IMR-90 (cell line): ENCODE measurements at regions not wholly inside any gene's neighbourhood (a gene's known extent, or its start where the extent isn't known, plus 50 kb on each side); places are given as distances from the start of the nearest gene placed in this dataset.

Source experiments
- ATAC-seq: fragments of 200-7000 bp; cut with Tn5 transposase; 2 replicates; pipeline ENCODE4 v1.9.1; 2020; ENCODE audit warnings: low read depth, mild to moderate bottlenecking, moderate library complexity
- BruUV-seq: library from RNA; stranded (reverse); fragments of 400-500 nt; replicated peaks from 2 replicates; lab custom pipeline; 2021; lab: Mats Ljungman, UMichigan
- CTCF ChIA-PET: fragments of 300-600 bp; formaldehyde crosslinking; extraction: SDS; loops from one replicate; lab custom pipeline; 2021; ENCODE audit warnings: antibody characterized with exemption; lab: Yijun Ruan, JAX
- POLR2A ChIA-PET: fragments of 300-600 bp; sonication (Branson Sonifier 250); formaldehyde crosslinking; loops from one replicate; lab custom pipeline; 2022; ENCODE audit warnings: antibody characterized with exemption; ENCODE audit not compliant: unreplicated experiment; lab: Charles Lee
- DNase-seq: peaks from one replicate; pipeline ENCODE4 v3.0.0; 2013
- H2AFZ ChIP-seq: replicated peaks from 2 replicates; pipeline ENCODE3; 2013; ENCODE audit warnings: low read length, mild to moderate bottlenecking; ENCODE audit not compliant: poor library complexity
- H2AK5ac ChIP-seq: 2 replicates; pipeline ENCODE4 v1.6.1; 2013; ENCODE audit warnings: low read depth, low read length, inconsistent platforms
- H2AK9ac ChIP-seq: replicated peaks from 2 replicates; pipeline ENCODE3; 2013; ENCODE audit warnings: mild to moderate bottlenecking, low read depth, low read length, moderate library complexity; ENCODE audit not compliant: poor library complexity
- H2BK120ac ChIP-seq: 2 replicates; pipeline ENCODE4 v1.6.1; 2013; ENCODE audit warnings: low read depth, low read length, inconsistent platforms
- H2BK15ac ChIP-seq: 3 replicates; pipeline ENCODE4 v1.6.1; 2013; ENCODE audit warnings: low read depth, low read length, inconsistent platforms
- H2BK20ac ChIP-seq: 2 replicates; pipeline ENCODE4 v1.6.1; 2013; ENCODE audit warnings: low read depth, mild to moderate bottlenecking, inconsistent platforms, low read length, moderate library complexity
- H2BK5ac ChIP-seq: 2 replicates; pipeline ENCODE4 v1.6.1; 2013; ENCODE audit warnings: mild to moderate bottlenecking, low read depth, low read length, inconsistent platforms; ENCODE audit not compliant: poor library complexity, severe bottlenecking
- H3K14ac ChIP-seq: replicated peaks from 2 replicates; pipeline ENCODE4 v1.6.1; 2013; ENCODE audit warnings: low read depth, low read length, inconsistent platforms
- H3K18ac ChIP-seq: 2 replicates; pipeline ENCODE4 v1.6.1; 2013; ENCODE audit warnings: low read depth, low read length, control low read depth
- H3K23ac ChIP-seq: 2 replicates; pipeline ENCODE4 v1.6.1; 2013; ENCODE audit warnings: low read depth, low read length, inconsistent platforms
- H3K27ac ChIP-seq: 2 replicates; pipeline ENCODE4 v1.5.1; 2013; ENCODE audit warnings: mild to moderate bottlenecking, control low read depth, low read length; ENCODE audit not compliant: insufficient read depth
- H3K27me3 ChIP-seq: 2 replicates; pipeline ENCODE4 v1.6.1; 2013; ENCODE audit warnings: low read length; ENCODE audit not compliant: control insufficient read depth, insufficient read depth
- H3K36me3 ChIP-seq: 2 replicates; pipeline ENCODE4 v1.6.1; 2013; ENCODE audit warnings: low read length, mixed read lengths; ENCODE audit not compliant: control insufficient read depth, insufficient read depth
- H3K4ac ChIP-seq: 2 replicates; pipeline ENCODE4 v1.6.1; 2013; ENCODE audit warnings: low read depth, low read length, inconsistent platforms
- H3K4me1 ChIP-seq: 2 replicates; pipeline ENCODE4 v1.6.1; 2013; ENCODE audit warnings: low read length, mixed read lengths; ENCODE audit not compliant: control insufficient read depth, insufficient read depth
- H3K4me2 ChIP-seq: 2 replicates; pipeline ENCODE4 v1.6.1; 2013; ENCODE audit warnings: low read depth, mild to moderate bottlenecking, control low read depth, low read length, moderate library complexity
- H3K4me3 ChIP-seq: 2 replicates; pipeline ENCODE4 v1.5.1; 2013; ENCODE audit warnings: low read depth, mild to moderate bottlenecking, control low read depth, low read length, moderate library complexity; ENCODE audit not compliant: insufficient read depth
- H3K56ac ChIP-seq: 2 replicates; pipeline ENCODE4 v1.6.1; 2013; ENCODE audit warnings: low read length, inconsistent platforms; ENCODE audit not compliant: insufficient read depth; ENCODE audit errors: extremely low read depth
- H3K79me1 ChIP-seq, 2 experiments: 2 replicates each; pipeline ENCODE4 v1.6.1; 2013; ENCODE audit warnings: low read length in 2 of 2, inconsistent platforms in 1 of 2, low read depth in 1 of 2
- H3K9ac ChIP-seq: 2 replicates; pipeline ENCODE4 v1.6.1; 2013; ENCODE audit warnings: low read depth, low read length, control low read depth
- H3K9me1 ChIP-seq: 2 replicates; pipeline ENCODE4 v1.6.1; 2013; ENCODE audit warnings: low read length, inconsistent platforms; ENCODE audit not compliant: insufficient read depth
- H3K9me3 ChIP-seq: 2 replicates; pipeline ENCODE4 v1.6.1; 2013; ENCODE audit warnings: low read length; ENCODE audit not compliant: control insufficient read depth, insufficient read depth
- H4K20me1 ChIP-seq: 2 replicates; pipeline ENCODE4 v1.6.1; 2013; ENCODE audit warnings: low read length, inconsistent platforms; ENCODE audit not compliant: insufficient read depth
- H4K5ac ChIP-seq: 2 replicates; pipeline ENCODE4 v1.6.1; 2013; ENCODE audit warnings: mild to moderate bottlenecking, low read depth, low read length, control low read depth
- H4K8ac ChIP-seq, 2 experiments: 2 replicates each; pipeline ENCODE4 v1.6.1; 2013; ENCODE audit warnings: low read depth in 2 of 2, low read length in 2 of 2, control low read depth in 1 of 2, inconsistent platforms in 1 of 2
- H4K91ac ChIP-seq: 2 replicates; pipeline ENCODE4 v1.6.1; 2013; ENCODE audit warnings: low read depth, low read length, inconsistent platforms; ENCODE audit not compliant: insufficient read depth
- BHLHE40 ChIP-seq: fragments of 150-350 bp; IDR thresholded peaks from 2 replicates; pipeline ENCODE4 v1.6.1; 2016; ENCODE audit warnings: mild to moderate bottlenecking, low read depth, low read length
- CEBPB ChIP-seq: IDR thresholded peaks from 2 replicates; pipeline ENCODE4 v1.6.1; 2012; ENCODE audit warnings: low read depth, low read length, improper control_type of control experiment
- CHD1 ChIP-seq: IDR thresholded peaks from 2 replicates; pipeline ENCODE4 v1.6.1; 2012; ENCODE audit warnings: low read depth, low read length, improper control_type of control experiment
- FOS ChIP-seq: fragments of 150-350 bp; IDR thresholded peaks from 2 replicates; pipeline ENCODE4 v1.6.1; 2016; ENCODE audit warnings: low read depth, low read length
- MAFK ChIP-seq: IDR thresholded peaks from 2 replicates; pipeline ENCODE4 v1.6.1; 2012; ENCODE audit warnings: low read depth, low read length, improper control_type of control experiment
- MAZ ChIP-seq: IDR thresholded peaks from 2 replicates; pipeline ENCODE4 v1.6.1; 2012; ENCODE audit warnings: low read depth, mild to moderate bottlenecking, low read length, improper control_type of control experiment, moderate library complexity, borderline replicate concordance
- MXI1 ChIP-seq: IDR thresholded peaks from 2 replicates; pipeline ENCODE4 v1.6.1; 2012; ENCODE audit warnings: low read depth, mild to moderate bottlenecking, low read length, moderate library complexity, borderline replicate concordance
- NFE2L2 ChIP-seq: fragments of 150-350 bp; IDR thresholded peaks from 2 replicates; pipeline ENCODE4 v1.6.1; 2016; ENCODE audit warnings: low read depth, mild to moderate bottlenecking, low read length
- POLR2A ChIP-seq: IDR thresholded peaks from 2 replicates; pipeline ENCODE4 v1.6.1; 2012; ENCODE audit warnings: mild to moderate bottlenecking, low read depth, low read length
- RAD21 ChIP-seq: IDR thresholded peaks from 2 replicates; pipeline ENCODE4 v1.6.1; 2012; ENCODE audit warnings: low read length, improper control_type of control experiment
- RCOR1 ChIP-seq: IDR thresholded peaks from 2 replicates; pipeline ENCODE4 v1.6.1; 2012; ENCODE audit warnings: mild to moderate bottlenecking, low read length, improper control_type of control experiment; ENCODE audit not compliant: insufficient replicate concordance
- RFX5 ChIP-seq: IDR thresholded peaks from 2 replicates; pipeline ENCODE4 v1.8.0; 2012; ENCODE audit warnings: low read depth, mild to moderate bottlenecking, low read length, moderate library complexity
- SMC3 ChIP-seq: fragments of 150-350 bp; IDR thresholded peaks from 2 replicates; pipeline ENCODE4 v1.6.1; 2016; ENCODE audit warnings: low read depth, mild to moderate bottlenecking, antibody characterized with exemption, low read length, moderate library complexity
- WGBS, 2 experiments: methylation state at CpG; one replicate each; pipeline versions ENCODE4 v1.1.5 to v1.1.7; 2013; ENCODE audit warnings: missing lambda C conversion rate in 2 of 2; ENCODE audit not compliant: insufficient read length in 1 of 2; ENCODE audit errors: extremely low coverage in 2 of 2; 5-methylcytosine and 5-hydroxymethylcytosine counted together
- dilution Hi-C: fragments of 300-500 bp; cut with HindIII; formaldehyde crosslinking; loops from one replicate; pipeline ENCODE4 v1.14.3; 2018; ENCODE audit warnings: low sequenced_read_pairs; ENCODE audit not compliant: unreplicated experiment
- in situ Hi-C: fragments of 300-500 bp; cut with MboI; formaldehyde crosslinking; loops from 3 replicates; pipeline ENCODE4 v1.14.3; 2019; ENCODE audit warnings: low sequenced_read_pairs, inconsistent platforms, mixed read lengths
- intact Hi-C: fragments of 100-400 bp; cut with micrococcal nuclease; formaldehyde crosslinking; loops from 2 replicates; pipeline ENCODE4 v1.10.0; 2022
- TF ChIP-seq, protein P1 (sequence below): fragments of 150-350 bp; IDR thresholded peaks from 2 replicates; pipeline ENCODE4 v1.6.1; 2017; ENCODE audit warnings: mild to moderate bottlenecking, antibody characterized with exemption, low read length, low read depth
- TF ChIP-seq, protein P2 (sequence below): conservative IDR thresholded peaks from 2 replicates; pipeline ENCODE4 v1.5.1; 2012; ENCODE audit warnings: mild to moderate bottlenecking, low read depth, low read length, improper control_type of control experiment

DNA sequence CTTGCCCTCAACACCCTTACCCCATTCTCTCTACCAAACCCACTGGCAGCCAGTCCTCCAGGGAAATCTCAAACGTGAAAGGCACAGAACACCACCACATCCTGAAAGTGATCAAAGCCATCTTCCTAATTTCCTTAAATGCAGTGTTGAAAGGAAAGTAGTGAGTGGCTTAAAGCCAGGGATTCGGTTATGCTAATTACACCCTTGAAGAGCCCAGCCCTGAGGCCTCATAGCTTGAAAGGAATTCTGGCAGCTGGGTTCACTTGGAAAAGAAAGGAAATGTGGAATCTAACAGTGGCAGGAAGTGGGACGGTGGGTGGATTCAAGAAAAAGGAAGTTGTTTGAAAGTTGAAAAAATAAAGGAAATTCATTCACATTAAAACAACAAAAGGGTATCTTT is 73.0 kb upstream of the FICD start:
- Histone ChIP-seq H3K4me3 (no peak overlapping the region), H3K18ac (no peak overlapping the region), H3K4me1 (no peaks in the 10 kb centered on the region), H3K23ac (no peak overlapping the region), H2AK5ac (no peak overlapping the region), H3K4me2 (no peak overlapping the region), H3K56ac (no peak overlapping the region), H2BK15ac (no peak overlapping the region), H3K36me3 (no peaks in the 10 kb centered on the region), H3K79me1 (no peaks in the 10 kb centered on the region), H4K5ac (no peak overlapping the region), H4K8ac (no peak overlapping the region), H3K4ac (no peak overlapping the region), H3K27ac (no peak overlapping the region), H4K91ac (no peak overlapping the region), H3K9me3 (no peaks in the 10 kb centered on the region), H2AFZ (no peak overlapping the region), H4K20me1 (no peaks in the 10 kb centered on the region), H3K9me1 (no peaks in the 10 kb centered on the region), H2BK5ac (no peak overlapping the region), H2BK20ac (no peak overlapping the region), H3K9ac (no peak overlapping the region), H3K14ac (no peak overlapping the region), H2BK120ac (no peak overlapping the region), H2AK9ac (no peak overlapping the region), H3K27me3 (no peaks in the 10 kb centered on the region)
- intact Hi-C loops (no loop called here), dilution Hi-C loops (no loop called here), in situ Hi-C loops (no loop called here)
- BruUV-seq = no TSS peak
- ChIA-PET CTCF (no interaction called here), POLR2A (no interaction called here)
- ATAC-seq = no peak
- TF ChIP-seq RCOR1 = no peak
- TF ChIP-seq RAD21 = no peak
- no peak for TF ChIP-seq CHD1
- no peak for TF ChIP-seq SMC3
- TF ChIP-seq, protein P1, sequence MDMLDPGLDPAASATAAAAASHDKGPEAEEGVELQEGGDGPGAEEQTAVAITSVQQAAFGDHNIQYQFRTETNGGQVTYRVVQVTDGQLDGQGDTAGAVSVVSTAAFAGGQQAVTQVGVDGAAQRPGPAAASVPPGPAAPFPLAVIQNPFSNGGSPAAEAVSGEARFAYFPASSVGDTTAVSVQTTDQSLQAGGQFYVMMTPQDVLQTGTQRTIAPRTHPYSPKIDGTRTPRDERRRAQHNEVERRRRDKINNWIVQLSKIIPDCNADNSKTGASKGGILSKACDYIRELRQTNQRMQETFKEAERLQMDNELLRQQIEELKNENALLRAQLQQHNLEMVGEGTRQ = no peak
- TF ChIP-seq, protein P2, sequence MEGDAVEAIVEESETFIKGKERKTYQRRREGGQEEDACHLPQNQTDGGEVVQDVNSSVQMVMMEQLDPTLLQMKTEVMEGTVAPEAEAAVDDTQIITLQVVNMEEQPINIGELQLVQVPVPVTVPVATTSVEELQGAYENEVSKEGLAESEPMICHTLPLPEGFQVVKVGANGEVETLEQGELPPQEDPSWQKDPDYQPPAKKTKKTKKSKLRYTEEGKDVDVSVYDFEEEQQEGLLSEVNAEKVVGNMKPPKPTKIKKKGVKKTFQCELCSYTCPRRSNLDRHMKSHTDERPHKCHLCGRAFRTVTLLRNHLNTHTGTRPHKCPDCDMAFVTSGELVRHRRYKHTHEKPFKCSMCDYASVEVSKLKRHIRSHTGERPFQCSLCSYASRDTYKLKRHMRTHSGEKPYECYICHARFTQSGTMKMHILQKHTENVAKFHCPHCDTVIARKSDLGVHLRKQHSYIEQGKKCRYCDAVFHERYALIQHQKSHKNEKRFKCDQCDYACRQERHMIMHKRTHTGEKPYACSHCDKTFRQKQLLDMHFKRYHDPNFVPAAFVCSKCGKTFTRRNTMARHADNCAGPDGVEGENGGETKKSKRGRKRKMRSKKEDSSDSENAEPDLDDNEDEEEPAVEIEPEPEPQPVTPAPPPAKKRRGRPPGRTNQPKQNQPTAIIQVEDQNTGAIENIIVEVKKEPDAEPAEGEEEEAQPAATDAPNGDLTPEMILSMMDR = no peak
- no peak for TF ChIP-seq MAZ
- no peak for TF ChIP-seq FOS
- no peak for TF ChIP-seq POLR2A
- no peak for TF ChIP-seq NFE2L2
- TF ChIP-seq CEBPB = no peak
- no peak for TF ChIP-seq MAFK
- no peak for TF ChIP-seq MXI1
- no peak for TF ChIP-seq BHLHE40
- no peak for TF ChIP-seq RFX5
- WGBS, 2 experiments = no CpG with 5 or more reads among the region's 3 CpGs
- no peak for DNase-seq
